Activated naive CD4-positive, alpha-beta T cell treated with anti-CD3 and anti-CD28 coated beads, Interleukin-2, amount 50 U/mL, for 72 hours (primary cell): ENCODE measurements at regions not wholly inside any gene's neighbourhood (a gene's known extent, or its start where the extent isn't known, plus 50 kb on each side); places are given as distances from the start of the nearest gene placed in this dataset.
"Not testable (repeated sequence)": the region's sequence is repeated elsewhere in the genome, so short reads cannot be mapped to it uniquely, and the experiment has no call there.

Experiments
- ATAC-seq, 2 donors: fragments of 150-1000 bp; cut with Tn5 transposase; 2 replicates each; pipeline ENCODE4 v1.10.0; 2021; ENCODE audit warnings: mild to moderate bottlenecking in 2 of 2, moderate library complexity in 2 of 2
- DNase-seq, 2 donors: peaks; one replicate each; pipeline ENCODE4 v3.0.0; 2021 to 2022; ENCODE audit warnings: low spot score in 2 of 2
- H3K27ac Mint-ChIP-seq, 2 donors: one replicate each; pipeline ENCODE4 v1.8.0; 2022; ENCODE audit warnings: mild to moderate bottlenecking in 2 of 2, mixed read lengths in 2 of 2
- H3K36me3 Mint-ChIP-seq, 2 donors: one replicate each; pipeline ENCODE4 v1.8.0; 2022; ENCODE audit warnings: mixed read lengths in 2 of 2
- H3K9me3 Mint-ChIP-seq, 2 donors: one replicate each; pipeline ENCODE4 v1.8.0; 2022; ENCODE audit warnings: mixed read lengths in 2 of 2

DNA sequence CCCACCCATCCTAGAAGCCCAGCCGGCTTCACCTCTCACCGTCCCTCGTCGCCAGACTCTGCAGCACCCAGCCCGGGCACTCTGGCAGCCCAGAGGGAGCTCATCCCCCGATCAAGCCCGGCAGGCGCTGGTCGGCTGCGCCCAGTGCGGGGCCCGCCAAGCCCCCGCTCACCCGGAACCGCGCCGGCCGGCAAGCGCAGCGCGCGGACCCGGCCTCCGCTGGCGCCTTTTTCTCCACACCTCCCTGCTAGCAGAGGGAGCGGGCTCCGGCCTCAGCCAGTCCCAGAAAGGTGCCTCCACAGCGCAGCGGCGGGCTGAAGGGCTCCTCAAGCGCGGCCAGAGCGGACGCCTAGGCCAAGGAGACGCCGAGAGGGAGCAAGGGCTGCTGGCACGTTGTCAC lies 2023.3 kb downstream of the NCAM2 start:
- H3K9me3 Mint-ChIP-seq, result peaks cover 3 to 8% of the 10 kb centered on the region in 2 donors
- no peak for DNase-seq
- H3K36me3 Mint-ChIP-seq, result no peaks in the 10 kb centered on the region
- no peak for ATAC-seq
- H3K27ac Mint-ChIP-seq, result no peak overlapping the region

GRCh38 chr21:23026878-23027277 lies 2028.7 kb downstream of the NCAM2 start:
- Mint-ChIP-seq H3K9me3 (peaks cover 9 to 10% of the 10 kb centered on the region in 2 donors), H3K27ac (no peak overlapping the region), H3K36me3 (no peaks in the 10 kb centered on the region)
- DNase-seq (no peak), ATAC-seq (no peak)

DNA sequence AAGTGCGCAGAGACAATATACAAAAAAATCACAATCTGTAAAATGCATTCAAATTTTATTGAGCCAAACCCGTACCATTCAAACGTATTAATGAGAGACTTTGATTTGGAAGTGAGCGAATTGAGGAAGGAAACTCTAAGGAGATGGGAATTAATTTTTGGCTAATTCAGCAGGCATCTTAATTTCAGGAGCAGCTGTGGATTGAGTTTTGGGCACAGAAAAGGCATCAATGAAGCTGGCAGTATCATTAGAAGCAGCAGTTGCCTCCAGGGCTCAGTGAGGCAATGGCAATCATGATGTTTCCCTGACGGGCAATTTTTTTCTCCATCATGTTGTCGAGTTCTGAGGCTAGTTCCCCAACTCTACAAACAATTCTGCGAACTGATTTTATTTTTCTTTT lies 2041.6 kb downstream of the NCAM2 start:
- DNase-seq (no peak), ATAC-seq (no peak)
- Mint-ChIP-seq H3K27ac (no peak overlapping the region), H3K36me3 (no peaks in the 10 kb centered on the region), H3K9me3 (peaks cover 4 to 8% of the 10 kb centered on the region in 2 donors)

DNA sequence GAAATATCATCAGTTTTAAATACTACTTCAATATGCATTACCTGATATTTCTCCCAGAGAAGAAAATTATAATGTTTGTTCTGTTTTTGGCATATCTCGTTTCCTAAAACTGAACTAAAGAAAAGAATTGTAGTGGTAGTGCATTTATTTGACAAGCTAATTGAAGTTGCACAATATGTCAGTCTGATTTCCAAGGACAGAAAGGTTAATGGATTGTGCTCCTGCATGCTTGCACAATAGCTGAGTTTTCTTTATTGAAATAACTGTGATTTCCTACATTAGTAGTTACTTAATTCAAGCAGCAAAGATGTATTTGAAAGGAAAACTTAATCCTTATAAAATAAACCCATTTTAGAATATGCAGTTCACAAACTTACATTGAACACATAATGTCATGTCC lies 2047.7 kb downstream of the NCAM2 start:
- Mint-ChIP-seq H3K27ac (no peak overlapping the region), H3K9me3 (peaks cover 6 to 11% of the 10 kb centered on the region in 2 donors), H3K36me3 (no peaks in the 10 kb centered on the region)
- no peak for DNase-seq
- no peak for ATAC-seq

DNA sequence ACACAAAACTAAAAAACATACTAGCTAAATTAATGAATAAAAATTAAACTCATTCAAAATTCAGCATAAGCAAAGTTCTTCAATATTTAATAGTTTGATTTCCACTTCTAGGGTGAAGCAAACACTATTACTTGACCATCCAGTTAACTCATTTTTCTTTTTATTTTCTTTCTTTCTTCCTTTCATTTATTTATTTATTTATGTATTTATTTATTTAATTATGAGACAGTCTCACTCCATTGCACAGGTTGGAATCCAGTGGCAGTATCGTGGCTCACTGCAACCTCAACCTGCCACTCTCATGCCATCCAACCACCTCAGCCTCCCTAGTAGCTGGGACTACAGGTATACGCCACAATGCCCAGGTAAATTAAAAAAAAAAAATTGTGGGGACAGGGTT lies 2069.5 kb downstream of the NCAM2 start:
- H3K27ac Mint-ChIP-seq, result no peak overlapping the region
- DNase-seq, result no peak
- H3K36me3 Mint-ChIP-seq, result peaks cover 0 to 8% of the 10 kb centered on the region in 2 donors
- H3K9me3 Mint-ChIP-seq, result peaks cover 5% of the 10 kb centered on the region in 2 donors
- ATAC-seq, result no peak

GRCh38 chr21:23083242-23083641 lies 2085.0 kb downstream of the NCAM2 start:
- Mint-ChIP-seq H3K36me3 (no peaks in the 10 kb centered on the region), H3K27ac (no peak overlapping the region), H3K9me3 (peaks cover 5 to 16% of the 10 kb centered on the region in 2 donors)
- no peak for ATAC-seq
- DNase-seq, result no peak

DNA sequence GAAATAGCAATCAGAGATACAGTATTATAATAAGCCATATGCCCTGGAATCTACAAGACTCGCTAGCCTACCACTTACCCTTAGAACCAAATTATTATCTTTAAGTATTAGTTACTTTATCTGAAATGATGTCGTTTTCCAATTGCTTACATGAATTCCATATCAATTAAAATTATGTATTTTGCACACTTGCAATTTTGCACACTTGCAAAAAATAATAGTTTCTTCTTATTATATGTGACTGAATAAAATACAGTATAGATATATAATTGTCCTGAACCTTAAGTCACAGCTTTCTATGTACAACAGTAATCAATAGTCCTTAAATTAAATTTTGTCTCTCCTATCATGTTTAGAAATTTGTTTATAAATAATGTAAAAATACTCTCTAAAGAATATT lies 2095.1 kb downstream of the NCAM2 start:
- Mint-ChIP-seq H3K27ac (no peak overlapping the region), H3K36me3 (no peaks in the 10 kb centered on the region), H3K9me3 (peaks cover 0 to 7% of the 10 kb centered on the region in 2 donors)
- no peak for DNase-seq
- no peak for ATAC-seq

- Mint-ChIP-seq H3K36me3 (no peaks in the 10 kb centered on the region), H3K27ac (no peak overlapping the region), H3K9me3 (peaks cover 0 to 10% of the 10 kb centered on the region in 2 donors)
- DNase-seq (no peak), ATAC-seq (no peak)
Measured at GRCh38 chr21:23099185-23099584, 2101.0 kb downstream of the NCAM2 start.

DNA sequence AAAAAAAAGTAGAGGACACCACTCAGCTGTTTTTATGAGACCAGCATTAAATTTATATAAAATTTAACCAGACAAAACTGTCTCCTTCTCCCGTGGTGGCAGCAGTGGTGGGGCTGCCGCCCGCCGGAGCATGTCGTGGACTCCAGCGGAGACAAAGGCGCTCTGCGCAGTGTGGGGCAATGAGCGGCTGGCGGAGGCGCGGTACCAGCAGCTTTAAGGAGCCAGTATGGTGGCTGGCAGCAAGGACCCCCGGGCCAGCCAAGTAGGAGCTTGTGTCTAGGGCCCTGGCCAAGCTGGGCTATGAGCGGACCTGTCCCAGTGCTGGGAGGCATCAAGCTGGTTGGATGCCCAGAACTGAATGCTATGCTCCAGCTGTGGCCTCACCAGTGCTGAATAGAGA lies 2102.9 kb downstream of the NCAM2 start:
- H3K27ac Mint-ChIP-seq, result no peak overlapping the region
- no peak for ATAC-seq
- no peaks in the 10 kb centered on the region for H3K36me3 Mint-ChIP-seq
- DNase-seq, result no peak
- H3K9me3 Mint-ChIP-seq, result peaks cover 0 to 10% of the 10 kb centered on the region in 2 donors

GRCh38 chr21:23108533-23108932 lies 2110.3 kb downstream of the NCAM2 start:
- ATAC-seq, result no peak
- no peaks in the 10 kb centered on the region for H3K36me3 Mint-ChIP-seq

GRCh38 chr21:23111070-23111600 lies 2112.9 kb downstream of the NCAM2 start:
- no peaks in the 10 kb centered on the region for H3K36me3 Mint-ChIP-seq
- no peak overlapping the region for H3K27ac Mint-ChIP-seq
- peaks cover 0 to 4% of the 10 kb centered on the region in 2 donors for H3K9me3 Mint-ChIP-seq
- DNase-seq, result no peak
- no peak for ATAC-seq

More at GRCh38 chr21:23108533-23108932, 2110.3 kb downstream of the NCAM2 start:
- Mint-ChIP-seq H3K9me3 (no peaks in the 10 kb centered on the region), H3K27ac (no peak overlapping the region)
- DNase-seq, result no peak

DNA sequence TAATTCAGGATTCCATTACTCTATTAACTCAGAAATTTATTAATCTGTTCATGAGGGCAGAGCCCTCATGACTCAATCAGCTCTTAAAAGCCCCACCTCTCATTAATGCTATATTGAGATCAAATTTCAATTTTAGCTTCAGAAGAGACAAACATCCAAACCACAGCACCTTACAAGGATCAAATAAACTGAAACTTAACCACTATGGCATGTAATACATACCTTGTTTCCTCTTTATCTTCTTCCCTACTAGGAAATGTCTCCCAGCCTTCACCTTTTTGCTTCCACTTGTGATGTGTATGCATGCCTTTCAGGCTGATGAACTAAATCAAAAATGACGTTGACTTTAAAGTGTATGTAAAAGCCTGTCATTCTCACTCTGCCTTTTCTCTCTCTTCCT lies 2121.3 kb downstream of the NCAM2 start:
- no peak for DNase-seq
- no peak overlapping the region for H3K27ac Mint-ChIP-seq
- peaks cover 4 to 16% of the 10 kb centered on the region in 2 donors for H3K9me3 Mint-ChIP-seq
- no peak for ATAC-seq
- no peaks in the 10 kb centered on the region for H3K36me3 Mint-ChIP-seq

GRCh38 chr21:23127973-23128372 lies 2129.8 kb downstream of the NCAM2 start:
- H3K36me3 Mint-ChIP-seq, result no peaks in the 10 kb centered on the region
- no peak for ATAC-seq
- peaks cover 5 to 11% of the 10 kb centered on the region in 2 donors for H3K9me3 Mint-ChIP-seq
- no peak overlapping the region for H3K27ac Mint-ChIP-seq
- no peak for DNase-seq

- H3K36me3 Mint-ChIP-seq, result no peaks in the 10 kb centered on the region
- ATAC-seq, result no peak
- H3K9me3 Mint-ChIP-seq, result peaks cover 9 to 15% of the 10 kb centered on the region in 2 donors
Measured at GRCh38 chr21:23130308-23130707, 2132.1 kb downstream of the NCAM2 start.

GRCh38 chr21:23131177-23131576 lies 2133.0 kb downstream of the NCAM2 start:
- DNase-seq, result no peak
- ATAC-seq, result no peak
- no peak overlapping the region for H3K27ac Mint-ChIP-seq
- H3K36me3 Mint-ChIP-seq, result no peaks in the 10 kb centered on the region
- H3K9me3 Mint-ChIP-seq, result peaks cover 4 to 16% of the 10 kb centered on the region in 2 donors

More at GRCh38 chr21:23130308-23130707, 2132.1 kb downstream of the NCAM2 start:
- no peak for DNase-seq
- H3K27ac Mint-ChIP-seq, result no peak overlapping the region

DNA sequence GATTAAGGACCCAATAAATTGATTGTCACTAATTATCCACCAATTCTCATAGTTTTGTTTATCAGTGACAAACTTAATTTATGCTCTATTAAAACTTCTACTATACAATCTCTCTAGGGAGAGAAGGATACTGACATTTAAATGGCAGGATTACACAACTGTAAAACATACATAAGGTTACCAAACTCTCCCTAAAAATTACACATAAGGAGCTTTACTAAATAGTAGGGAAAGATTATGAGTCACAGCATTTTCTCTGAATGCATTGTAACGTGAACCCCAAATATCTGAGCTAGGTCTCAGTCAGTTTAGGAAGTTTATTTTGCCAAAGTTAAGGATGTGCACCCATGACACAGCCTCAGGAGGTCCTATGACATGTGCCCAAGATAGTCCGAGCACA lies 2140.6 kb downstream of the NCAM2 start:
- ATAC-seq (no peak), DNase-seq (no peak)
- Mint-ChIP-seq H3K9me3 (peaks cover 9 to 10% of the 10 kb centered on the region in 2 donors), H3K36me3 (no peaks in the 10 kb centered on the region), H3K27ac (no peak overlapping the region)

DNA sequence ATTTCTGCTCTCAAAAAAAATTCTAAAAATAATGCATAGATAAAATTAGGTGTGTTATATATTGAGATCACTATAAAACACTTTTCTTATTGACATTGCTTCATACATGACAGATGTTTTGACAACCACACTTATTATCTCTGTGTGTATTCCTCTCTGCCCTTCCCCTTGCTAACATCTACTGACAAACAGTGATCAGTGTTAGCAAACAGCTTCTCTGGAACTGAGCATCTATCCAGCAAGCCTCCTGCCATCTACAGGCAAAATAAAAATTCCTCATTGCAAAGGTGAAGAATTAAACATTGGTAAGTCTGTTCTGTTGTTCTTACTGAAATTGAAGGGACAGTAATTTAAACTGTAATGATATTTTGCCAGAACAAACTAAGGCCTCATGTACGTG lies 2153.9 kb downstream of the NCAM2 start:
- H3K36me3 Mint-ChIP-seq, result no peaks in the 10 kb centered on the region
- peaks cover 0 to 9% of the 10 kb centered on the region in 2 donors for H3K9me3 Mint-ChIP-seq
- ATAC-seq (no peak), DNase-seq (no peak)
- H3K27ac Mint-ChIP-seq, result no peak overlapping the region

DNA sequence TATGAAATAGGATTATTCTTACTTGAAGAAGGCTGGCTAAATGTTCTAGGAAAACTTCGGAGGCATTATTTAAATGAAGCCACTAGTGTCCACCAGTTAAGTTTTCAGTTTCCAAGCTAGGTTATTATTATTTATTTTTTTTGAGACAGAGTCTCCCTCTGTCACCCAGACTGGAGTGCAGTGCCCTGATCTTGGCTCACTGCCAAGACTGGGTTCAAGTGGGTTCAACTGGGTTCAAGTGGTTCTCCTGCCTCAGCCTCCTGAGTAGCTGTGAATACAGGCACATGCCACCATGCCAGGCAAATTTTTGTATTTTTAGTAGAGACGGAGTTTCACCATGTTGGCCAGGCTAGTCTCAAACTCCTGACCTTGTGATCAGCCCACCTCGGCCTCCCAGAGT lies 2155.6 kb downstream of the NCAM2 start:
- H3K9me3 Mint-ChIP-seq, H3K36me3 Mint-ChIP-seq, H3K27ac Mint-ChIP-seq, ATAC-seq, DNase-seq: not testable (repeated sequence)

DNA sequence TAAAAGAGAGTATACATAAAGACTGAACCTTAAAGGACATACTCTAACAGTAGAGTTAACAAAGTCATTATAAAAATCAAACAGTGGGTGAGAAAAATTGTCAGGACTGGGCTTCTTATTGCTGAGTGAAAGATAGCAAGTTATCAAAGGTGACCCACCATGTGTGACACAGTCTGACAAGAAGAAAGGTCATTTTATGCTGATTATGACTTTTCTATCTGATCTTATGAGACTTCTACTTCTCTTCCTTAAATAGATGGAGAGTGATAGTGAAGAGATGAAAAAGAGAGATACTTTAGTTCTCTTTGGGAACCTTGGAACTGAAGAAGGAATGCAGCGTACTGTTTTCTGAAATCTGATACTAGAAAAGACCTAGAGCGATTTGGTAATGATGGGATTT lies 2157.1 kb downstream of the NCAM2 start:
- H3K36me3 Mint-ChIP-seq, result no peaks in the 10 kb centered on the region
- DNase-seq, result no peak
- ATAC-seq, result no peak
- no peak overlapping the region for H3K27ac Mint-ChIP-seq
- peaks cover 0 to 5% of the 10 kb centered on the region in 2 donors for H3K9me3 Mint-ChIP-seq
